HG03159 (cell line): ENCODE measurements at regions not wholly inside any gene's neighbourhood (a gene's known extent, or its start where the extent isn't known, plus 50 kb on each side); places are given as distances from the start of the nearest gene placed in this dataset.
"Not testable (repeated sequence)": the region's sequence is repeated elsewhere in the genome, so short reads cannot be mapped to it uniquely, and the experiment has no call there.

ENCODE experiments used
- ATAC-seq: cut with Tn5 transposase; IDR thresholded peaks from one replicate; pipeline ENCODE4 v1.9.1; 2021; ENCODE audit warnings: mild to moderate bottlenecking, moderate library complexity; ENCODE audit not compliant: unreplicated experiment

DNA sequence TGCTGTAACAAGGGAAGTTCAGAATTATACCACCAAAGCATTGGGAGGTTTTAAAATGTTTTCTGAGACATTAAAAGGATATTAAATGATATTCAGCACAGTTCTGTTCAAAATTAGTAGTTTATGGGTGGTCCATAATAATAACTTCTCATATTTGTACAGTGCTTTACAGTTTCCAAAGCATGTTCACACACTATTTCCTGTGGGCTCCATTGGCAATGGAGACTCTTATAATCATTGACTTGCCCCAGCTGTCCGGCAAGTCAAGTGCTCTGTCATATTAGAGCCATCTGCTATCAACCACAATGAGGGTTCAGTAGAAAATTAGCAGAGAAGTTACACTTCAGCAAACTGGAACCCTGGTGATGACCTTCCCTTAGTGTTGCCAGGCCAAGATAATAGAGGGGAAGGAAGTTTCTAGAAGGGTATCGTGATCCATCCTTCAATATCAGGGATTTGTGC lies 526.6 kb upstream of the CCDC196 start:
- ATAC-seq: peak; percentile 78

DNA sequence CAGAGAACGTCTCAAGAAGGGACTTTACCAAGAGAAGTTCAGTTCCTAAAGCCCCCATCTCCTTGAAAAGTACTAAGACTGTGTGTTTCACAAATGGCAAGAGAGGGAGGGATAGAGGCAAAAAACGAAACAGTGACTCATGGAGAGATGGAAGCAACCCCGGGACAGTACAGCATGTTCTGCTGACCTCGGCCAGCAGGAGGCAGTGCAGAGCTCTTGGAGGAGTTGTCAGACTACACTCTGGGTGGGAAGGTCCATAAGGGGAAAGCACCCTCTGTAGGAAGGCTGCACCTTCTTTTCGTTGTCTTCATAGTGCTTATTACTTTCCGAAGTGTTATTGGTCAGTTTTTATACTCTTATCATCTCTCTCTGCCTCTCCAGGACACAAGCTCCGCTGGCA lies 525.2 kb upstream of the CCDC196 start:
- no peak for ATAC-seq

DNA sequence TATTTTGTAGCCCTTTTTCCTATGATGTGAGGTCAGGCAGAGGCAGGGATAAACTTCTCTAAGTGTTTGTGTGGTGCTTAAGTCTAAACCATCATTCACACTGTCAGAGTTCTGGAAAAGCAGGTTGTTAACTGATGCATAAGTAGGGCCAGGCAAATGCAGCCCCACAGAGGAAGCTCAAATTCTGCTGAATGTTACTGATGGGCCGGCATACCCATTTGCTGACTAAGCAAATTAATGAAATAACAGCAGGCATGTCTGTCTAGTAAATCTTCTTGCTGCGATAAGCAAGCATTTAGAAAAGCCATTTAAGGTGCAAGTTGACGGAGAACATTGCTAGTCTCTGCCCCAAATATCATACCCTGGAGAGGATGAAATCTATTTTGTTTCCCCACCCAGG lies 523.2 kb upstream of the CCDC196 start:
- no peak for ATAC-seq

DNA sequence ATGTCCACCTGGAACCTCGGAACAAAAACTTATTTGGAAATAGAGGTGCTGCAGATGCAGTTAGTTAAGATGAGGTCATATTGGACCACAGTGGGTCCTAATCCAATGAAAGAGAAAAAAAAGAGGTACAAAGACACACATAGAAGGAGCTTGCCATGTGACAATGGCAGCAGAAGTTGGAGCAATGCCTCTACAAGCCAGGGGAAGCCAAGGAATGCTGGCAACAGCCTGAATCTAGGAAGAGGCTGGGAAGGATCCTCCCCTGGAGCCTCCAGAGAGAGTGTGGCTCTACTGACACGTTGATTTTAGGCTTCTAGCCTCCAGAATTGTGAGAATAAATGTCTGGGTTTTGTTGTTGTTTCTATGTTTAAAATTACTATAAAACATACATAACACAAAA lies 521.8 kb upstream of the CCDC196 start:
- ATAC-seq: no peak

DNA sequence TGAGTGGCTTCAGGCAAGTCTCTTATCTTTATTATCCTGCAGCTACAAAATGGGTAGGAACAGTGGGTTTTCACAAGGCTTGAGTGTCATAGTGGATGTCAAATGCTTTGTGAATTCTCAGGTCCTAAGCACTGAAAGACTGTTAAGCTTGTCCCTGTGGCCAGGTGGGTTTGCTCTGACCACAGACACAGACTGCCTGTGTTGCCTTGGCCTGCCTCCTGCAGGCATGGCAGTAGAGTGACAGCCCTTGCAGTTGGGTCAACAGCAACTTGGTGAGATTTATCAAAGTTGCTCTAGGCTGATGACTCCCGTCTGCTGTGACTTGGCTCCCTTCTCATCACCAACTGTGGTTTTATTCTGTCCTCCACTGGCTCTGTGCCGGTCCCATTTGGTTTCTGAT lies 520.0 kb upstream of the CCDC196 start:
- ATAC-seq: no peak

DNA sequence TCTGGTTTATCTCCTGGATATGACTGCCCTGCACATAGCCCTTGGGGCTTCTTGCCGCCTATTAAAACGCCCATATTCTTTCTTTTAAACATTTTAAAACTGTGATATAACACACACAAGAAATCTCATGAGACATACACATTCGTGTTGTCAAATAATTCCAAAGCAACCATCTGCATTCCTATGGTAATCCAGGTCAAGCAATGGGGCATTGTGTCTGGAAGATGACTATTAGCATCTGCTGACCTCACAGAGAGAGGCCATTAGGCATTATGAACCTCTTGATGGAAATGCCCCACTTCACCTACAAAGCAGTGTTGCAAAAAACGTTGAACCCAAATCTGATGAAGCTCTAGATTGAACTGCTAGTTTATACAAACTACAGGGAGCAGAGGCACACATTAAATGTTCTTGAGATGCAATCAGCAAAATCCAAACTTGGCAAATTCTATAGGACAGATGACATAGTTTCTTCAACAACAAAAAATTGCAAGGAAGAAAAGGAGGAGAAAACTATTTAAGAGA lies 513.8 kb upstream of the CCDC196 start:
- no peak for ATAC-seq

DNA sequence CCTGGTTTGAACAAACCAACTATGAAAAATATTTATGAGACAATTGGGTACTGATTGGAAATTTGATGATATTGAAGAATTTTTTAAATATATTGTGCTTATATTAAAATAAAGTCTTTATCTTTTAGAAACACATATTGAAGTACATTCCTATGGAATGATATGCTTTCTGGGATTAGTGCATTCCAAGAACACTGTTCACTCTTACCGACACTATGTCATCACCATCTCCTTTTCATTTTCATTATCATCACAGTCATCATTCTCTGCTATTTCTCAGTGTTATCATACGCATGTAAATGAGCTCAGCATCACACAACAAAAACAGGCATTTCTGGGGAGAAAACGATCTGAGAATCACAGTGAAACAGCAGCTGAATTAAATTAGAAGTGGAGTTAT lies 513.3 kb upstream of the CCDC196 start:
- no peak for ATAC-seq

DNA sequence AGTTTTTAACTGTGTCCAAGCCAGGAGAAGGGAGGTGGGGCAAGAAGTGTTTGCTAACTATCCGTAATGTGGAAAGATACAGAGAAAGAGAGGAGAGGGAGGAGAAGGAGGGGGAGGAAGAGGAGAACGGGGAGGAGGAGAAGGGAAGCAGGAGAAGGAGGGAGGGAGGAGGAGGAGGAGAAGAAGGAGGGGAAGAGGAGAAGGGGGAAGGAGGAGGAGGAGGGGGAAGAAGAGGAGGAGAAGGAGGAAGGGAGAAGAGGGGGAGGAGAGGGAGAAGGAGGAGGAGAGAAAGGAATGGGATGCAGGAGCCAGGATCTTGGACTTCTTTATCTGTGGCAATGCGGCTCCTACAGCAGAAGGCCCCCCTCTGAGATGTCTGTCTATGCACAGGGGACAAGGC lies 510.3 kb upstream of the CCDC196 start:
- ATAC-seq: no peak

DNA sequence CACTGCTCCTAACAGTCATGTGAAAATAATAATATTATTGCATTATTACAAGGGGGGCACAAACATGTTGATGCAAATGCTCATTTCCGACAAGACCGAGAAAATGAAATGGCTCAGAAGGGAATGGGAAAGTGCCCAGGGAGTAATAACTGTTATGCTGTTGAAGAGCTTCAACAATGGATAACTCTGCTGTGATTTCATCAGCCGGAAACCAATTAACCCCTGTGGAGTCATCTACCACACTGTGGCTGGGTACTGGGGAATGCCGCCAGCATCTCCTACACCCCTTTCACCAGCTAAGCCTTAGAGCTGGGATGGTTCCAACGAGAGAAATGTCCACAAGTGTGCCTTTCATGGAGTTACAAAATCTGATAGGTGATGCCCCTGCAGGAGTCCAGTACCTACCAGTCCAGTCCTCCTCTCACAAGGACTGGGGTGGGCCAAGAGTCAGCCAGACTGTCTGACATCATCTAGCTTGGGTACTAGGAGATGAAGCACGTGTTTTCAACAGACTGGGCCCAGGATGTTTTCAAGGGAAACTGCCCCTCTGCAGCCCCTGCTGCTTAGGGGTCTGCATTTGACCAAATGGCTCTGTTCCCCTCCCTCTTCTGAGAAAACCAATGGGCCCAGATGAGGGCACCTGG lies 509.3 kb upstream of the CCDC196 start:
- ATAC-seq: no peak

DNA sequence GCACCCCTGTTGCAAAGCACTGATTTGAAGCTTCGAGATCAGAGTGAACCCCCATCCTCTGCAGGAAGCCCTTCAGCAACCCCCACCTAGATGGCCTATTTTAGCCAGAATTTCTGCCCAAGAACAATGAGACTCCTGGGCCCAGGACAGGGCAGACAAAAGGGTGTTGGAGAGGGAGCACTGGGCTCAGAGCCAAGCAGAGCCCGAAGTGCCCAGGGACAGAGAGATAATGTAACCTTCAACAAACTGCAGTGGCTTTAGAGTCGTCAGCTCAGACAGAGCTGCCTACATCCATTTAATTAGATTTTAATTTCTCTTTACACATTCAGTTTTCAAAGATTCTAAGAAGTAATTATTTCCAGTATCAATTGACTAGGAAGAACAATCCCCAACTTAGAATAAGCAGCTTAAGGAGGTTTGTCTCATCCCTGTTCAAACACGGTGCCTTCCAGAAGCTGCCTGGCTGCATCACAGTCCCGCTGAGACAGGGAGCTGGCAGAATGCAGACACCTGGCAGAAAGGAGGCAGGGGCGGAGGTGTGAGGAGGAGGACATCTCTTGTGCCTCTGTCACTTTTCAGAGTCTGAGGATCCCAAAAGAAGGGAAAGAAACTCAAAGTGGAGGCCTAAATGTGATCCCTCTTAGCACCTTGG lies 504.9 kb upstream of the CCDC196 start:
- no peak for ATAC-seq

DNA sequence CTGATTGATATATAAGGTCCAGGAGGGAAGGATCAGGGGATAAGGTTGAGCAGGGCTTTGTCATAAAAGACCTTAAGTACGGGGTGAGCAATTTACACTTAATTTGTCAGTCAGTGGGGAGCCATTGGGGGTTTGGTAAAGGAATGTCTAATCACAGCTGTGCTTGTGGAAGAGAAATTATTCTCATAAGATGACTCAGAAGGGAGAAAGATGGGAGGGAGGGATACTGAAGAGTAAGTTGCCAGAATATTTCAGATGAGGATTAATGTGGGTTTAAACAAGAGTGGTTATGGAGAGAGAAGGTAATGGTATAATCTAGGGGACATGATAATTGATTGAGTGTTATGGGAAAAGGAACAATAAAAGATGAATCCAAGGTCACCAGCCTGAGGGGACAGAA lies 500.1 kb upstream of the CCDC196 start:
- ATAC-seq: no peak

DNA sequence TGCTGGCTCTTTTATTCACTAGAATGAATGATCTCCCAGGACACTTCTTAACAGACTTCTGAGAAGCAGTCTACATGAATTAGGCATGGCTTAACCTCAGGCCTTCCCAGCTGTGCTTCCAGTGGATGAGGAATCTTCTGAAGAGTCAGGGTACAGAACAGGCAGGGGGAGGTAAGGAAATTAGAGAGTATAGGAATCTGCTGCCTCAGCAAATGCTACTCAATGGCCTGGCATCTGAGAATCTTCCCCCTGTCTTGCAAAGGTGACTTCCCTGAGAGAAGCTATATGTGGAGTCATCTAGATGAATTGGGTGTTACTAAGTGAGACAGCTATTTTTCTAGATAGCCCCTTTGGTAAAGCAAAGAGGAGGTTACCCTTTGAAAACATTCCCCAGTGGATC lies 496.2 kb upstream of the CCDC196 start:
- no peak for ATAC-seq

DNA sequence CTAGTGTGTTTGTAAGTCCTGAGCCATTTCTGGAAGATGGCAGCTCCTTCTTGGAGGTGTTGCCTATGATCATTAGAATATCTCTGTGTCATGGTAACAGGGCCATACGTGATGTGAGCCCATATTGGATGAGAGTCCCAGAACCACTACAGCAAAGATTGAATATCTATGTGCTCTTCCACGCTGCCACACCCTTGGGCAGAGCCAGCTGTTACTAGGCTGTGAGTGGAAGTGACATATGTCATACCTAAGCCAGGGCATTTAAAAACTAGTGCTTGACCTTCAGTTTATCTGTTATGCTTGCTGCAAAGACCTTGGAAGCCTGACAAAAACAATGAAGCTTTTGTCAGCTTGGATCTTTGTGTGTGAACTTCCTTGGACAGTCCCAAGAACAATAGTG lies 495.1 kb upstream of the CCDC196 start:
- ATAC-seq: no peak

DNA sequence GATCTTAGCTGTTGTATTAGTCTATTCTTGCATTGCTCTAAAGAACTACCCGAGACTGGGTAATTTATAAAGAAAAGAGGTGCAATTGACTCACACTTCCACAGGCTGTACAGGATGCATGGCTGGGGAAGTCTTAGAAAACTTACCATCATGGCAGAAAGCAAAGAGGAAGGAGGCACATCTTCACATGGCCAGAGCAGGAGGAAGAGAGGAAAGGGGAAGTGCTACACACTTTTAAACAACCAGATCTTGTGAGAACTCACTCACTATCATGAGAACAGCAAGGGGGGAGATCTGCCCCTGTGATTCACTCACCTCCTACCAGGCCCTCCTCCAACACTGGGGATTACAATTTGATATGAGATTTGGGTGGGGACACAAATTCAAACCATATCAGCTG lies 494.2 kb upstream of the CCDC196 start:
- not testable (repeated sequence) for ATAC-seq

DNA sequence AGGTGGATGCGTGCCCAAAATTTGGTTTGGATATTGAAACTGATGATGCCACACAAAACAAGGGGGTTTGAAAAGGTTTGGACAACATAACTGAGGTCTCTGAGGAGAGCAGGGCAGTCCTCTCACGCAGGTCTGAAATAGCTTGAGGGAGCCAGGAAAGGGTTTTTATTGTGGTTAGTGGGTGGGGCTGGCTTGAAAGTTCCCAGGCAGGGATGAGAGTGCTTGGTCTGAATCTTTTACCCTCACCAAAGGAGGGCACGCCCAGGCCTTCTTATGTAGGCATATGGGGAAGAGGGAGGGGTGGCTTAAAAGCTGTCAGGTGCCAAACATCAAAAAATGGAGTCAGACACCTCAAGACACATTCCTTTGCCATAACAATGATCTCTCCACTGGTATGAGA lies 493.1 kb upstream of the CCDC196 start:
- ATAC-seq: no peak

DNA sequence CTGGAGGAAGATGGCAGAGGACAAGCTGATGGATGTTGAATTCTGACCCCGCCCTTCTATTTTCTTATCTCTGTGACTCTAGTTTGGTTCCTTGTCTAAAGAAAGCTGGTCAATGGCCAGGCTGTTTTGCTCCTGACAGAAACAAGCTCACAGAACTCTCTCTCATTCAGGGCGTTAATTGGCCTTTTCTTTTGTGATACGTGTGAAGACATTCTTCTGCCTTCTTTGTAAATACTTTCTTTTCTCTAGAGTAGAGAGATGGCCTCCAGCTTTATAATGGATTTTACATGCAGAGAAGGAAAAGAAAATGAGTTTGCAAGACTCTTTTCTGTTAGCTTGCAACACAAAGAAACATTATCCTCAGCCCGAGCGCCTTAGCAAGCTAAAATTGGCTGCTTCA lies 492.2 kb upstream of the CCDC196 start:
- no peak for ATAC-seq

DNA sequence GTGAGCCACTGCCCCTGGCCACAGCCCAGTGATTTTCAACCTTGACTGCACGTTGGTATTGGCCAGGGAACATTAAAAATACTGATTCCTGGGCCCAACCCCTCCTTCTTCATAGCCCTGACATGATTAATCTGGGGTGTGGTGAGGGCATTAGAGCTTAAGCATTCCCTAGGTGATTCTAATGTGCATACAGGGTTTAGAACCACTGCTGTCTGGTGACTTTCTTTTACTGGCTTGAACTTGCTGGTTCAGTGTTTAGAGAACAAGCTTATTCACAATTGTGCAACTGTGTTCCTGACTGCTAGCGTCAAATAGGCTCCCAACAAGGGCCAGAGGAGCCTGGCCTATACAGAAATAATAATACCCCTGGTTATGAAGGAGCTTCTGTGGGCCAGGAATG lies 488.8 kb upstream of the CCDC196 start:
- ATAC-seq: no peak

DNA sequence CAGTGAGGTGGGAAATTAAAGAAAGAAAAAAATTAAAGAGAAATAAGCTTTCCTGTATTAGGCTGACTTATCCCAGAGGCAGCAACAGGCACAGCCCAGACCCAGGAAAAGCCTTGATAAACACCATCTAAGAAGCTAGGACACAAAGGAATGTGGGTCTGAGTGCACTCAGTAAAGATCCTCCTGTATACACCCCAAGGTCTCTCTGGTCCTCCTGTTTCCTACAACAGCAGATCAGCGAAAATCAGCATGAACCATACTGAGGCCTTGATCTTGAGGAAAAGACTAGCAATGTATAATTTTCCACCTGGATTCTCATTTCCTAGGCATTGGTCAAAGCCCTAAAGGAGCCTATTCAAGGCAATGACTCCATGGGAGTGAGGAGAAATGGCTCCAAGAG lies 486.3 kb upstream of the CCDC196 start:
- no peak for ATAC-seq

DNA sequence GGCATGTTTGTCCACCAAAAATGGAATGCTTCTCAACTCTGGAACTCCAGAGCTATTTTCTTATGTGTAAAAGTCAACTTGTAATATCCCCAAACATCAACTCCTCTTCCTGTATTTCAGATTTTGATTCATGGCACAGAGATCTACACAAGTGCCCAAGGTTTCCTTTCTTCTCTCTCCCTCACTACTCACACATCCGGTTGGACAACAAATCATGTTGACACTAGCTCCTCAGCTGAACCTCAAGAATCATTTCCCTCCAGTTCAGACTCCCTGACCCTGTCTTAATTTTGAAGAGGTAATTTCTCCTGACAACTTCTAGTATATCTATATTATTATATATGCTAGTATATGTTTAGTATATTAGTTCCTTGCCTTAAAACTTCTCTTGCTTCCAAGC lies 485.4 kb upstream of the CCDC196 start:
- no peak for ATAC-seq

DNA sequence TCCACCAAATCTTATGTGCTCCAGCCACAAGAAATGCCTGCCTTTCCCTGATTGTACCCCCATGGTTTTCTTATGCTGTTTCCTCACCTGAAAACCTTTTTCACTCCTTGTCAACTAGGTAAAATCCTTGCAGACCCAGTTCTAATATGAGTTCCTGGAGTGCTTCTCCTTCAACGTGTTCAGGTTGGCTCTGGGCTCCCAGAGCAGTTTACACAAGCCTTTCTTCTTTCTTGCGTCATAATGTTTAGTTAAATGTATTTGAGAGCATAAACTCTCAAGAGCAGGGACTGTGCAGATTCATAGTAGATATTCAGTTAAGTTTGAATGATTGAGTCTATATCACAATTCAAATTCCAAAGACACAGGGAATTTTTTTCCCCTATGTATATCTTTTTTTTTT lies 484.8 kb upstream of the CCDC196 start:
- ATAC-seq: no peak

DNA sequence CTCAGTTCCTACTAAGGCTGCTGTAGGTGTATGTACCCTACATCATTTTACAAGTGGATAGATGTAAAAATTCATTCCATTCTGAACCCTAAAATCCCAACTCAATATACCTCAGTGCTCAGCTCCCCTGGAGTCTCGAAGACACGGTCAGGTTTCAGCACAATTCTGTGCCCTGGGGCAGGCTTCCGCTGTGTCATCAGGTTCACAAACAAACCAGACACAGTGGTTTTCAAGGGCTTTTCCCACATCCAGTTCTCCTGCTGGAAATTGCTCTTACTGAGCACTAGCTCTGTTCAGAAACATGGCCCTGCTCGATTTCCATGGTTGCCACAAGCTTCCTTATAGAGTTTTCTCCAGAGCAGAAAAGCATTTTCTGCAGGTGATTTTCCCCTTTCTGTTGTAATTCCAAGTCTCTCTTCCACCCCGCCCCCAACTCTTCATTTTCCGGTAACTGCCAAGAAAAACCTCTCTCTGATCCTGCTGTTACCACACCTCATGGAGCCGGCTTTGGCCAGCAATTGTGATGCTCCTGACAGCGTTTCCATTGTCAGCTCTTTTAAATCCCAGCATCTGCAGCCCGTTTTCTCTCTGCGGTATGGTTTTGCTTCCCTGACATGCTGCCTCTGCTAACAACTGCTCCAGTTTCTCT lies 483.0 kb upstream of the CCDC196 start:
- ATAC-seq: no peak

DNA sequence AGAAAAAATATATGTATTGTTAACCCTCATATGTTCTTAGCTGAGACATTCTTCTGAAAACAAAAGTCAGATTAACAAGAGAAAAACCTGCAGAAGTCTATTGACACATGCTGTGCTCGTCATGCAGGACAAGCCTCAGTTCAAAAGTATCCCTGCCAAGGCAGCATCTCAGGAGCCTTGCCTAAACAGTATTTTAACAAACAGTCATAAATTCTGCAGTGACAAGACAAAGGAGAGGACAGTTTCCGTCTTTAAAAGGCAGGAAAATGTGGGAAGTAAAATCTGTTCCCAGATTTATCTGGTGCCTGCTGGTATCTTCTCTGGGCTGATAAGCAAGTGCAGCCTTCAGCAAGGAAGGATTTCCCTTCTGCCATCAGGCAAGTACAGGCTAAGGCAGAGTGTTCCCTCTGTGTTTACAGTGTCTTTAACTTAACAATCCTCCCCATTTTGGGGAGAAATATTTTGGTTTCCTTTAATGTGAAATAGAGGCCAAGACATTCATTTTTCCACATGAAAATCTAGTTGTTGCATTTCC lies 480.2 kb upstream of the CCDC196 start:
- no peak for ATAC-seq
